Sigmoid colon (tissue), 6 donors: ENCODE measurements at regions not wholly inside any gene's neighbourhood (a gene's known extent, or its start where the extent isn't known, plus 50 kb on each side); places are given as distances from the start of the nearest gene placed in this dataset.

Experiments
- DNase-seq: peaks from one replicate; pipeline ENCODE4 v3.0.0-alpha.2; 2019
- H3K27ac ChIP-seq, 4 donors: fragments of 200-600 bp; sonication (generic); one replicate each; pipeline ENCODE4 v1.5.1; 2016 to 2019; ENCODE audit warnings: mild to moderate bottlenecking in 1 of 4
- H3K27me3 ChIP-seq, 3 donors: fragments of 200-600 bp; sonication (generic); one replicate each; pipeline ENCODE4 v1.5.1; 2019; ENCODE audit warnings: mild to moderate bottlenecking in 1 of 3
- H3K36me3 ChIP-seq, 4 donors: fragments of 200-600 bp; sonication (generic); one replicate each; pipeline ENCODE4 v1.5.1; 2016 to 2019
- H3K4me1 ChIP-seq, 4 donors: fragments of 200-600 bp; sonication (generic); one replicate each; pipeline ENCODE4 v1.5.1; 2017 to 2019
- H3K4me3 ChIP-seq, 4 donors: fragments of 200-600 bp; sonication (generic); one replicate each; pipeline ENCODE4 v1.5.1; 2017 to 2019; ENCODE audit warnings: mild to moderate bottlenecking in 2 of 4, moderate library complexity in 1 of 4
- H3K9me3 ChIP-seq, 4 donors: fragments of 200-600 bp in 3 of 4; sonication (generic) in 3 of 4; one replicate each; pipeline versions ENCODE4 v1.5.1 to v1.6.1; 2013 to 2019
- CTCF ChIP-seq, 4 experiments: fragments of 450-650 bp in 3 of 4; fragments of 200-600 bp in 1 of 4; IDR thresholded peaks; one replicate each; pipeline ENCODE4 v1.5.1; 2016 to 2019; ENCODE audit warnings: antibody characterized with exemption in 4 of 4, mild to moderate bottlenecking in 3 of 4, moderate library complexity in 2 of 4
- EP300 ChIP-seq, 4 donors: sonication (generic); formaldehyde crosslinking; IDR thresholded peaks; one replicate each; pipeline ENCODE4 v1.6.1; 2017; ENCODE audit warnings: antibody characterized with exemption in 4 of 4
- POLR2A ChIP-seq, 2 donors: fragments of 450-650 bp; IDR thresholded peaks; one replicate each; pipeline ENCODE4 v1.6.1; 2016; ENCODE audit warnings: antibody characterized with exemption in 2 of 2, mild to moderate bottlenecking in 2 of 2, moderate library complexity in 2 of 2
- POLR2AphosphoS5 ChIP-seq, 4 donors: sonication (generic); formaldehyde crosslinking; IDR thresholded peaks; one replicate each; pipeline ENCODE4 v1.6.1; 2017; ENCODE audit warnings: antibody characterized with exemption in 4 of 4
- WGBS, 2 donors: extraction: QIAGEN DNeasy Blood & Tissue Kit; methylation state at CpG; one replicate each; pipeline ENCODE4 v1.1.7; 2013; 5-methylcytosine and 5-hydroxymethylcytosine counted together
- intact Hi-C: fragments of 100-400 bp; cut with DNase I; formaldehyde crosslinking; loops from one replicate; pipeline ENCODE4 v1.15.1; 2023
- donor health status: healthy with polysubstance abuse.
- donor health status: healthy.

- TF ChIP-seq POLR2AphosphoS5 (IDR thresholded peaks at IDR 0.05): no peak
- no peak for TF ChIP-seq CTCF (IDR thresholded peaks at IDR 0.05)
- TF ChIP-seq POLR2A (IDR thresholded peaks at IDR 0.05): no peak
- no peak for TF ChIP-seq EP300 (IDR thresholded peaks at IDR 0.05)
- no peaks in the 10 kb centered on the region for H3K36me3 ChIP-seq
- no peaks in the 10 kb centered on the region for H3K4me1 ChIP-seq
- H3K4me3 ChIP-seq: no peak overlapping the region
- H3K27ac ChIP-seq: no peak overlapping the region
- 91 to 92% methylated on average over 1 of the region's 1 CpG for WGBS, 2 donors
- DNase-seq: no peak
- no peaks in the 10 kb centered on the region for H3K9me3 ChIP-seq
- intact Hi-C loops: no loop called here
- no peaks in the 10 kb centered on the region for H3K27me3 ChIP-seq
Measured at GRCh38 chrY:15286572-15286971, 762.2 kb downstream of the NLGN4Y start.

- Histone ChIP-seq H3K27ac (no peak overlapping the region), H3K9me3 (no peaks in the 10 kb centered on the region), H3K36me3 (no peaks in the 10 kb centered on the region), H3K4me1 (no peaks in the 10 kb centered on the region), H3K4me3 (no peak overlapping the region), H3K27me3 (no peaks in the 10 kb centered on the region)
- 76 to 87% methylated on average over 2 of the region's 2 CpGs for WGBS, 2 donors
- DNase-seq: no peak
- TF ChIP-seq EP300 (IDR thresholded peaks at IDR 0.05) (no peak), CTCF (IDR thresholded peaks at IDR 0.05) (no peak), POLR2A (IDR thresholded peaks at IDR 0.05) (no peak), POLR2AphosphoS5 (IDR thresholded peaks at IDR 0.05) (no peak)
- intact Hi-C loops: no loop called here
Measured at GRCh38 chrY:15289821-15290220, 765.5 kb downstream of the NLGN4Y start.

GRCh38 chrY:15292881-15293280, 768.6 kb downstream of the NLGN4Y start:
- Histone ChIP-seq H3K9me3 (no peaks in the 10 kb centered on the region), H3K27me3 (no peaks in the 10 kb centered on the region), H3K4me3 (no peak overlapping the region), H3K27ac (no peak overlapping the region), H3K4me1 (no peaks in the 10 kb centered on the region), H3K36me3 (no peaks in the 10 kb centered on the region)
- DNase-seq: no peak
- TF ChIP-seq POLR2A (IDR thresholded peaks at IDR 0.05) (no peak), CTCF (IDR thresholded peaks at IDR 0.05) (no peak), EP300 (IDR thresholded peaks at IDR 0.05) (no peak), POLR2AphosphoS5 (IDR thresholded peaks at IDR 0.05) (no peak)
- intact Hi-C loops: no loop called here
- 57 to 58% methylated on average over 8 of the region's 8 CpGs for WGBS, 2 donors

- WGBS, 2 donors: 69 to 84% methylated on average over 3 of the region's 3 CpGs
- Histone ChIP-seq H3K4me3 (no peak overlapping the region), H3K4me1 (no peaks in the 10 kb centered on the region), H3K27me3 (no peaks in the 10 kb centered on the region), H3K27ac (no peak overlapping the region), H3K36me3 (no peaks in the 10 kb centered on the region), H3K9me3 (no peaks in the 10 kb centered on the region)
- no peak for TF ChIP-seq POLR2AphosphoS5 (IDR thresholded peaks at IDR 0.05)
- no peak for TF ChIP-seq EP300 (IDR thresholded peaks at IDR 0.05)
- TF ChIP-seq POLR2A (IDR thresholded peaks at IDR 0.05): no peak
- TF ChIP-seq CTCF (IDR thresholded peaks at IDR 0.05): no peak
- intact Hi-C loops: no loop called here
- no peak for DNase-seq
Measured at GRCh38 chrY:15301879-15302278, 777.5 kb downstream of the NLGN4Y start.

- Histone ChIP-seq H3K36me3 (no peaks in the 10 kb centered on the region), H3K9me3 (no peaks in the 10 kb centered on the region), H3K27me3 (no peaks in the 10 kb centered on the region), H3K4me1 (no peaks in the 10 kb centered on the region), H3K27ac (no peak overlapping the region), H3K4me3 (no peak overlapping the region)
- no peak for DNase-seq
- TF ChIP-seq POLR2A (IDR thresholded peaks at IDR 0.05) (no peak), POLR2AphosphoS5 (IDR thresholded peaks at IDR 0.05) (no peak), CTCF (IDR thresholded peaks at IDR 0.05) (no peak), EP300 (IDR thresholded peaks at IDR 0.05) (no peak)
- intact Hi-C loops: no loop called here
- 78 to 92% methylated on average over 2 of the region's 2 CpGs for WGBS, 2 donors
Measured at GRCh38 chrY:15312166-15312565, 787.8 kb downstream of the NLGN4Y start.
